PC-3 (cell line): ENCODE measurements at regions not wholly inside any gene's neighbourhood (a gene's known extent, or its start where the extent isn't known, plus 50 kb on each side); places are given as distances from the start of the nearest gene placed in this dataset.
A peak's percentile ranks its signal among the peaks of the same experiment; 100 is the strongest.

Experiments used
- ATAC-seq: fragments of 200-7000 bp; cut with Tn5 transposase; 2 replicates; pipeline ENCODE4 v1.9.1; 2020; ENCODE audit warnings: mild to moderate bottlenecking, moderate library complexity
- BruUV-seq: library from RNA; stranded (reverse); fragments of 400-500 nt; replicated peaks from 2 replicates; lab custom pipeline; 2021; lab: Mats Ljungman, UMichigan
- CTCF ChIA-PET: fragments of 300-600 bp; sonication (Branson Sonifier 250); formaldehyde crosslinking; loops from one replicate; lab custom pipeline; 2022; ENCODE audit warnings: antibody characterized with exemption; lab: Charles Lee
- POLR2A ChIA-PET: fragments of 300-600 bp; sonication (Branson Sonifier 250); formaldehyde crosslinking; loops from one replicate; lab custom pipeline; 2022; ENCODE audit warnings: antibody characterized with exemption; ENCODE audit not compliant: unreplicated experiment; lab: Charles Lee
- DNase-seq: peaks from one replicate; pipeline ENCODE4 v3.0.0-alpha.2; 2015
- H2AFZ ChIP-seq: fragments of 300-600 bp; sonication (generic); 2 replicates; pipeline ENCODE4 v1.6.0; 2016; ENCODE audit warnings: antibody characterized with exemption, low read length
- H3F3A ChIP-seq: fragments of 300-600 bp; sonication (generic); one replicate; pipeline ENCODE4 v1.6.0; 2017; ENCODE audit warnings: antibody characterized with exemption, low read length, control low read depth, mild to moderate bottlenecking; ENCODE audit not compliant: unreplicated experiment
- H3K27ac ChIP-seq: fragments of 300-600 bp; sonication (generic); 2 replicates; pipeline ENCODE4 v1.5.1; 2016; ENCODE audit warnings: mild to moderate bottlenecking, low read length
- H3K27me3 ChIP-seq: fragments of 300-600 bp; sonication (generic); 2 replicates; pipeline ENCODE4 v1.6.1; 2016; ENCODE audit warnings: low read length, mixed read lengths
- H3K36me3 ChIP-seq: fragments of 300-600 bp; sonication (generic); 2 replicates; pipeline ENCODE4 v1.6.1; 2016; ENCODE audit warnings: low read depth, mixed run types, low read length, mixed read lengths
- H3K4me1 ChIP-seq: fragments of 300-600 bp; sonication (generic); 2 replicates; pipeline ENCODE4 v1.5.1; 2016; ENCODE audit warnings: low read length; ENCODE audit not compliant: insufficient read depth
- H3K4me2 ChIP-seq: fragments of 300-600 bp; sonication (generic); 2 replicates; pipeline ENCODE4 v1.6.0; 2016; ENCODE audit warnings: low read length
- H3K4me3 ChIP-seq: fragments of 300-600 bp; sonication (generic); 2 replicates; pipeline ENCODE4 v1.5.1; 2016; ENCODE audit warnings: mild to moderate bottlenecking, low read length, mixed read lengths
- H3K79me2 ChIP-seq: fragments of 300-600 bp; sonication (generic); 2 replicates; pipeline ENCODE4 v1.6.1; 2017; ENCODE audit warnings: low read length, mixed read lengths
- H3K9ac ChIP-seq: fragments of 300-600 bp; sonication (generic); 2 replicates; pipeline ENCODE4 v1.6.0; 2016; ENCODE audit warnings: mild to moderate bottlenecking, low read length
- H3K9me2 ChIP-seq: fragments of 300-600 bp; sonication (generic); replicated peaks from 2 replicates; pipeline ENCODE4 v1.6.1; 2016; ENCODE audit warnings: mixed run types, low read length, mixed read lengths
- H3K9me3 ChIP-seq: fragments of 300-600 bp; sonication (generic); 2 replicates; pipeline ENCODE4 v1.6.1; 2016; ENCODE audit warnings: low read length, mixed read lengths
- H4K20me1 ChIP-seq: fragments of 300-600 bp; sonication (generic); 2 replicates; pipeline ENCODE4 v1.6.1; 2016; ENCODE audit warnings: low read length, mixed read lengths
- EZH2 ChIP-seq: fragments of 300-600 bp; sonication (generic); IDR thresholded peaks from one replicate; pipeline ENCODE4 v1.6.1; 2017; ENCODE audit warnings: antibody characterized with exemption, mild to moderate bottlenecking, low read length; ENCODE audit not compliant: unreplicated experiment
- EZH2phosphoT487 ChIP-seq: fragments of 300-600 bp; sonication (generic); IDR thresholded peaks from 2 replicates; pipeline ENCODE4 v1.6.1; 2018; ENCODE audit warnings: mild to moderate bottlenecking, antibody characterized with exemption, low read length, borderline replicate concordance
- intact Hi-C: fragments of 100-400 bp; cut with micrococcal nuclease; formaldehyde crosslinking; loops from 2 replicates; pipeline ENCODE4 v1.9.0; 2023
- TF ChIP-seq, protein P1 (sequence below): fragments of 300-600 bp; sonication (generic); conservative IDR thresholded peaks from 2 replicates; pipeline ENCODE4 v1.5.1; 2017; ENCODE audit warnings: antibody characterized with exemption, low read depth, mild to moderate bottlenecking, low read length

DNA sequence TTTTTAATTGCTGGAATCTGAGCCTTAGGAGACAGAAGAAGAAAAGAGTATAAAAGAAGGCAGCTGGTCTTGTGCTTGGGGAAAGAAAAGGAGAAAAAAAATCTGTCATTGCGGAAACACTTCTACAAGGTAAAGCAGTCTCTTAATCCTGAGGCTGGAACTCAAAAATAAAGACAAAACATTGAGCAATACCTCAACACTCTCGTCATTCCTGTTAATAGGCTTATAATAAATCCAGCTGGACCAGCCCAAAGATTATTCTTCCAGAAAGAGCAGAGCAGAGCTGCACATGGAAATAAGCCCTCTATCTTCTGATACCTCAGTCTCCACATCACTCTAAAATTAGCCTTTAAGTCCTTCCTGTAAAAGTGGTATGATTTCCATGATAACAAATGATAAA lies 62.0 kb upstream of the HIVEP1 start:
- H3K9ac ChIP-seq = no peak overlapping the region
- ATAC-seq (no peak), DNase-seq (no peak)
- CTCF ChIA-PET = no interaction called here
- H3K27ac ChIP-seq = no peak overlapping the region
- H2AFZ ChIP-seq = no peak overlapping the region
- no peaks in the 10 kb centered on the region for H3K79me2 ChIP-seq
- no peak overlapping the region for H3K4me2 ChIP-seq
- no peaks in the 10 kb centered on the region for H3K36me3 ChIP-seq
- no peaks in the 10 kb centered on the region for H3K27me3 ChIP-seq
- no peaks in the 10 kb centered on the region for H3K9me3 ChIP-seq
- H4K20me1 ChIP-seq = no peaks in the 10 kb centered on the region
- POLR2A ChIA-PET = no interaction called here
- no peak overlapping the region for H3K4me3 ChIP-seq
- intact Hi-C loops = no loop called here
- TF ChIP-seq EZH2 (no peak), EZH2phosphoT487 (no peak)
- TF ChIP-seq, protein P1, sequence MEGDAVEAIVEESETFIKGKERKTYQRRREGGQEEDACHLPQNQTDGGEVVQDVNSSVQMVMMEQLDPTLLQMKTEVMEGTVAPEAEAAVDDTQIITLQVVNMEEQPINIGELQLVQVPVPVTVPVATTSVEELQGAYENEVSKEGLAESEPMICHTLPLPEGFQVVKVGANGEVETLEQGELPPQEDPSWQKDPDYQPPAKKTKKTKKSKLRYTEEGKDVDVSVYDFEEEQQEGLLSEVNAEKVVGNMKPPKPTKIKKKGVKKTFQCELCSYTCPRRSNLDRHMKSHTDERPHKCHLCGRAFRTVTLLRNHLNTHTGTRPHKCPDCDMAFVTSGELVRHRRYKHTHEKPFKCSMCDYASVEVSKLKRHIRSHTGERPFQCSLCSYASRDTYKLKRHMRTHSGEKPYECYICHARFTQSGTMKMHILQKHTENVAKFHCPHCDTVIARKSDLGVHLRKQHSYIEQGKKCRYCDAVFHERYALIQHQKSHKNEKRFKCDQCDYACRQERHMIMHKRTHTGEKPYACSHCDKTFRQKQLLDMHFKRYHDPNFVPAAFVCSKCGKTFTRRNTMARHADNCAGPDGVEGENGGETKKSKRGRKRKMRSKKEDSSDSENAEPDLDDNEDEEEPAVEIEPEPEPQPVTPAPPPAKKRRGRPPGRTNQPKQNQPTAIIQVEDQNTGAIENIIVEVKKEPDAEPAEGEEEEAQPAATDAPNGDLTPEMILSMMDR = no peak
- no peaks in the 10 kb centered on the region for H3F3A ChIP-seq
- BruUV-seq = no TSS peak
- no peaks in the 10 kb centered on the region for H3K9me2 ChIP-seq
- no peaks in the 10 kb centered on the region for H3K4me1 ChIP-seq

DNA sequence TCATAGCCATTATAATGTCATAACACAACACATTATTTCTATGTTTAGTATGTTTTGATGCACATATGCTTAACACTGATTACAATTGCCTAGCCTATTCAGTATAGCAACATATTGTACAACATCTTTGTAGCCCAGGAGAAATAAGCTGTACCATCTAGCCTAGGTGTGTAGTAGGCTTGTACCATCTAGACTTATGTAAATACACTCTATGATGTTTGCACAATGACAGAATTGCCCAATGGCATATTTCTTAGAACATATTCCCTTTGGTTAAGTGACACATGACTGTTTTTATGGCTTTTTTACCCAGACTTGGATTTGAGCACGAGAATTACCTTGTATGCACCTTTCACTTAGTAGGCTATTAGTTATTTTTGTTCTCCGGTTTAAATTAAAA lies 64.5 kb upstream of the HIVEP1 start:
- no peaks in the 10 kb centered on the region for H3K9me2 ChIP-seq
- ChIA-PET CTCF (no interaction called here), POLR2A (no interaction called here)
- no peaks in the 10 kb centered on the region for H3K36me3 ChIP-seq
- DNase-seq = peak; percentile 43
- H3K4me2 ChIP-seq = no peak overlapping the region
- no peaks in the 10 kb centered on the region for H3F3A ChIP-seq
- no peaks in the 10 kb centered on the region for H3K27me3 ChIP-seq
- ATAC-seq = no peak
- intact Hi-C loops = no loop called here
- TF ChIP-seq EZH2 (no peak), EZH2phosphoT487 (no peak)
- TF ChIP-seq, protein P1 = no peak
- H3K79me2 ChIP-seq = no peaks in the 10 kb centered on the region
- BruUV-seq = no TSS peak
- H3K27ac ChIP-seq = no peak overlapping the region
- H4K20me1 ChIP-seq = no peaks in the 10 kb centered on the region
- no peak overlapping the region for H2AFZ ChIP-seq
- no peak overlapping the region for H3K4me3 ChIP-seq
- H3K9ac ChIP-seq = no peak overlapping the region
- H3K9me3 ChIP-seq = no peaks in the 10 kb centered on the region
- no peaks in the 10 kb centered on the region for H3K4me1 ChIP-seq

DNA sequence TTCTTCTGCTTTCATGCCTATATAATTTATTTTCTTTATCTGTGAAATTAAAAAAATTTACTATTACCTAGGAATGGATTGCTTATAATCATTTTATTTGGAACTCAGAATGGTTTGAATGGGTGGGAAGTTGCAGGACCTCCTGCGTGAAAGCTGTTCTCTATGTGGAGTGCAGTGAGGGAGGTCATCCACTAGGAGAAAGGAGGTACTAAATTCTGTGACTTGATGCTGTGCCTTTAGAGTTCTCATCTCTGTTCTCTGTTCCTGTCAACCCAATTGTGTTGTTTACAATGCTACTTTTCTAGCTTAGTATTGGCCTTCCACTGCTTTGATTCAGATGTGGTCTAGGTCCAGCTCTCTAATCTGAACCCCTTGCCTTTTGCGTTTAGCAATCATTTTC lies 65.0 kb upstream of the HIVEP1 start:
- TF ChIP-seq, protein P1 = no peak; the same call in 1 of the 2 replicates
- no peak for TF ChIP-seq EZH2
- no peak for TF ChIP-seq EZH2phosphoT487
- BruUV-seq = no TSS peak
- Histone ChIP-seq H3F3A (no peaks in the 10 kb centered on the region), H3K36me3 (no peaks in the 10 kb centered on the region), H3K79me2 (no peaks in the 10 kb centered on the region), H3K9ac (no peak overlapping the region), H3K4me2 (no peak overlapping the region), H3K9me3 (no peaks in the 10 kb centered on the region), H3K27ac (no peak overlapping the region), H3K4me1 (no peaks in the 10 kb centered on the region), H3K27me3 (no peaks in the 10 kb centered on the region), H3K4me3 (no peak overlapping the region), H3K9me2 (no peaks in the 10 kb centered on the region), H4K20me1 (no peaks in the 10 kb centered on the region), H2AFZ (no peak overlapping the region)
- no peak for DNase-seq
- ChIA-PET POLR2A (no interaction called here), CTCF (no interaction called here)
- ATAC-seq = no peak
- intact Hi-C loops = no loop called here
